ENCODE measurements at regions not wholly inside any gene's neighbourhood (a gene's known extent, or its start where the extent isn't known, plus 50 kb on each side); places are given as distances from the start of the nearest gene placed in this dataset.

- ChIA-PET POLR2A (interaction anchor here (0.7 to 0.8 kb wide), 2 partner anchors 9 to 1022 kb away, joined by 4 read pairs; no protein-coding TSS in a partner anchor), CTCF (interaction anchor here (0.6 to 3.7 kb wide), 23 partner anchors 8 to 582 kb away, joined by 3 to 34 read pairs (median 4); no protein-coding TSS in a partner anchor)
- no peaks in the 10 kb centered on the region for H3K36me3 Mint-ChIP-seq (ENCODE audit: insufficient read depth, unreplicated experiment)
- H3K9me3 Mint-ChIP-seq (ENCODE audit: unreplicated experiment): no peaks in the 10 kb centered on the region
- peaks cover 74% of the 10 kb centered on the region for H3K27me3 Mint-ChIP-seq (ENCODE audit: insufficient read depth, unreplicated experiment)
- no peak overlapping the region for H3K4me3 Mint-ChIP-seq (ENCODE audit: unreplicated experiment)
- DNase-seq (ENCODE audit: unreplicated experiment): no peak
- no TSS peak for BruUV-seq (replicated peaks)
- intact Hi-C loops (cut with micrococcal nuclease): no loop called here
- H3K4me1 Mint-ChIP-seq (ENCODE audit: insufficient read depth, unreplicated experiment): no peaks in the 10 kb centered on the region
- no peak for TF ChIP-seq CTCF (IDR thresholded peaks at IDR 0.05; ENCODE audit: unreplicated experiment)
- H3K27ac Mint-ChIP-seq (ENCODE audit: low read depth, unreplicated experiment): no peak overlapping the region
Observed at GRCh38 chr12:54700849-54701248, 52.7 kb upstream of the DCD start.

- Mint-ChIP-seq H3K4me3 (ENCODE audit: unreplicated experiment) (no peak overlapping the region), H3K27me3 (ENCODE audit: insufficient read depth, unreplicated experiment) (peaks cover 74% of the 10 kb centered on the region), H3K36me3 (ENCODE audit: insufficient read depth, unreplicated experiment) (no peaks in the 10 kb centered on the region), H3K4me1 (ENCODE audit: insufficient read depth, unreplicated experiment) (no peaks in the 10 kb centered on the region), H3K27ac (ENCODE audit: low read depth, unreplicated experiment) (no peak overlapping the region), H3K9me3 (ENCODE audit: unreplicated experiment) (no peaks in the 10 kb centered on the region)
- no peak for DNase-seq (ENCODE audit: unreplicated experiment)
- TF ChIP-seq CTCF (IDR thresholded peaks at IDR 0.05; ENCODE audit: unreplicated experiment): no peak
- intact Hi-C loops (cut with micrococcal nuclease): no loop called here
- ChIA-PET POLR2A (interaction anchor here (0.7 to 0.8 kb wide), 2 partner anchors 9 to 1023 kb away, joined by 4 read pairs; no protein-coding TSS in a partner anchor), CTCF (interaction anchor here (0.6 to 3.7 kb wide), 9 partner anchors 13 to 506 kb away, joined by 3 to 34 read pairs (median 9); no protein-coding TSS in a partner anchor)
- BruUV-seq (replicated peaks): no TSS peak
Observed at GRCh38 chr12:54700301-54700700, 52.1 kb upstream of the DCD start.
